GM21360 (cell line): ENCODE measurements at regions not wholly inside any gene's neighbourhood (a gene's known extent, or its start where the extent isn't known, plus 50 kb on each side); places are given as distances from the start of the nearest gene placed in this dataset.

ENCODE experiments used
- ATAC-seq: cut with Tn5 transposase; IDR thresholded peaks from one replicate; pipeline ENCODE4 v1.9.1; 2021; ENCODE audit warnings: mild to moderate bottlenecking, moderate library complexity; ENCODE audit not compliant: unreplicated experiment

GRCh38 chr3:31275038-31275572, 257.6 kb upstream of the STT3B start:
- ATAC-seq = no peak

GRCh38 chr3:31275583-31275982, 257.1 kb upstream of the STT3B start:
- ATAC-seq = no peak

- no peak for ATAC-seq
Measured at GRCh38 chr3:31277582-31277981, 255.1 kb upstream of the STT3B start.

- no peak for ATAC-seq
Measured at GRCh38 chr3:31278532-31278931, 254.2 kb upstream of the STT3B start.

GRCh38 chr3:31284776-31285175, 247.9 kb upstream of the STT3B start:
- ATAC-seq = no peak

- no peak for ATAC-seq
Measured at GRCh38 chr3:31285833-31286486, 246.8 kb upstream of the STT3B start.

GRCh38 chr3:31288224-31288623, 244.5 kb upstream of the STT3B start:
- ATAC-seq = no peak

GRCh38 chr3:31288641-31289100, 244.1 kb upstream of the STT3B start:
- ATAC-seq = no peak

GRCh38 chr3:31289584-31289983, 243.1 kb upstream of the STT3B start:
- no peak for ATAC-seq

- ATAC-seq = no peak
Measured at GRCh38 chr3:31290046-31290445, 242.7 kb upstream of the STT3B start.

GRCh38 chr3:31291818-31292217, 240.9 kb upstream of the STT3B start:
- no peak for ATAC-seq

GRCh38 chr3:31294430-31295149, 238.1 kb upstream of the STT3B start:
- ATAC-seq = no peak

- ATAC-seq = no peak
Measured at GRCh38 chr3:31295150-31295765, 237.5 kb upstream of the STT3B start.

GRCh38 chr3:31297726-31298298, 234.9 kb upstream of the STT3B start:
- no peak for ATAC-seq

- no peak for ATAC-seq
Measured at GRCh38 chr3:31300456-31301443, 232.0 kb upstream of the STT3B start.

- ATAC-seq = no peak
Measured at GRCh38 chr3:31302343-31302742, 230.4 kb upstream of the STT3B start.

GRCh38 chr3:31305340-31305739, 227.4 kb upstream of the STT3B start:
- ATAC-seq = no peak

- no peak for ATAC-seq
Measured at GRCh38 chr3:31307131-31307785, 225.5 kb upstream of the STT3B start.

GRCh38 chr3:31311559-31311958, 221.2 kb upstream of the STT3B start:
- ATAC-seq = no peak

- ATAC-seq = no peak
Measured at GRCh38 chr3:31312400-31312799, 220.3 kb upstream of the STT3B start.
